ENCODE measurements at regions not wholly inside any gene's neighbourhood (a gene's known extent, or its start where the extent isn't known, plus 50 kb on each side); places are given as distances from the start of the nearest gene placed in this dataset.

GRCh38 chr2:225226441-225226840 is 173.1 kb upstream of the NYAP2 start:
- in situ Hi-C loops (cut with MboI; ENCODE audit: low sequenced_read_pairs): no loop called here
- DNase-seq (ENCODE audit: low spot score in 2 of 2): no peak
- no peak overlapping the region for H3K4me3 ChIP-seq
- no peaks in the 10 kb centered on the region for H3K4me1 ChIP-seq
- no peaks in the 10 kb centered on the region for H3K9me3 ChIP-seq
- no peaks in the 10 kb centered on the region for H3K27me3 ChIP-seq (ENCODE audit: low read depth)
- H3K36me3 ChIP-seq (replicated peaks): no peaks in the 10 kb centered on the region

DNA sequence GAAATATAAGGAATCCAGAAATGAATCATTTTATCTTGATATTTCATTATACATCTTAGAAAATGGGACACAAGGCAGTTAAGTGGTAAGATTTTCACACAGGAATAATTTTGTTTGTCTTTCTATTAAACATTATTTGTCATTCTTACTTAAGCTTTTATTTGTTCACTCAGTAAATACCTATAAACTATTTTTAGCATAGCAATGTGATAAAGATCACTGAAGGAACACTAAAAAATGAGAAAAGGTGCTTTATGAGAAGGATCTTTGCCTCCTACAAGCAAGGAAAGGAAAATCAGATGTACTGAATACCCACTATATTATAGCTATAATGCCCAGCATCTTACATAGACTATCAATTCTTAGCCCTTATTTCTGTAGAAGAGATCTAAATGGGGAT is 176.2 kb upstream of the NYAP2 start:
- in situ Hi-C loops (cut with MboI; ENCODE audit: low sequenced_read_pairs): no loop called here
- Histone ChIP-seq H3K9me3 (no peaks in the 10 kb centered on the region), H3K36me3 (replicated peaks) (no peaks in the 10 kb centered on the region), H3K4me3 (no peak overlapping the region), H3K27me3 (ENCODE audit: low read depth) (no peaks in the 10 kb centered on the region), H3K4me1 (no peaks in the 10 kb centered on the region)
- DNase-seq (ENCODE audit: low spot score in 2 of 2): no peak

DNA sequence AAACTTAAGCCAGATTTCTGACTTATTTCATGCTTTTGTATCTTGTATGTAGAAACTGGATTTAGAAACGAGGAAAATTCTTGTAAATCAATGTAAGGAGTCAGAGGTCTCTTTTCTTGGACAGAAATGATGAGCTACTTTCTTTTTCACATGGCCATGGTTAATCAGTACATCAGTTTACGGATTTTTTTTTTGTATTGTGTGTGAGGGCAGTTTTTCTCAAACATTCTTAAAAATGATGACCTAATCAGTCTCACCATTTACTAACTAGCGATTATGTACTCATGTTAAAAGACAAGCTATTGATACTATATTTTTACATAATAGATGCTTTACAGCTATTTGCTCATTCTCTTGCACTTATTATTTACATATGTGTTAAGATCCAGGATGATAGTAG is 165.2 kb upstream of the DOCK10 start:
- Histone ChIP-seq H3K4me3 (no peak overlapping the region), H3K27me3 (ENCODE audit: low read depth) (no peaks in the 10 kb centered on the region), H3K4me1 (no peaks in the 10 kb centered on the region), H3K36me3 (replicated peaks) (no peaks in the 10 kb centered on the region), H3K9me3 (no peaks in the 10 kb centered on the region)
- in situ Hi-C loops (cut with MboI; ENCODE audit: low sequenced_read_pairs): no loop called here
- no peak for DNase-seq (ENCODE audit: low spot score in 2 of 2)

GRCh38 chr2:225207043-225207442 is 164.8 kb upstream of the DOCK10 start:
- H3K4me1 ChIP-seq: no peaks in the 10 kb centered on the region
- H3K4me3 ChIP-seq: no peak overlapping the region
- H3K9me3 ChIP-seq: no peaks in the 10 kb centered on the region
- in situ Hi-C loops (cut with MboI; ENCODE audit: low sequenced_read_pairs): no loop called here
- no peak for DNase-seq (ENCODE audit: low spot score in 2 of 2)
- H3K27me3 ChIP-seq (ENCODE audit: low read depth): no peaks in the 10 kb centered on the region
- H3K36me3 ChIP-seq (replicated peaks): no peaks in the 10 kb centered on the region

DNA sequence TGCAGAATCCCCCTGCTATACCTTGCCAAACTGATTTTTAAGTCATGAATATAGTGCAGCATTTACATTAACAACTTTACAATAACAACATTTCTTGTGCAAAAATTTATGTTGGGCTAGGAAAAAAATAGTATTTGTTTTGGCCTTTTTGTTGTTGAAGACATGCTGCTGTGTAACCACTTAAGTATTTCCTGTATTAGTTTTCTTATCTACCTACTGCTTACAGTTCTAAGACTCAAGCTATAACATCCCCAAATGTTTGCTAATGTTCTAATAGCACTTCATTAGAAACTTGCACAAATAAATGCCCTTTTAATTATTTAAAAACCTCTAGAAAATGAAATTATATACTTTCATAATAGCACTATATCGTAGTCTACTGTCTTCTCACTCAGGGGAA is 154.3 kb upstream of the DOCK10 start:
- Histone ChIP-seq H3K9me3 (no peaks in the 10 kb centered on the region), H3K27me3 (ENCODE audit: low read depth) (no peaks in the 10 kb centered on the region), H3K36me3 (replicated peaks) (no peaks in the 10 kb centered on the region), H3K4me3 (no peak overlapping the region), H3K4me1 (no peaks in the 10 kb centered on the region)
- DNase-seq (ENCODE audit: low spot score in 2 of 2): no peak
- in situ Hi-C loops (cut with MboI; ENCODE audit: low sequenced_read_pairs): no loop called here

DNA sequence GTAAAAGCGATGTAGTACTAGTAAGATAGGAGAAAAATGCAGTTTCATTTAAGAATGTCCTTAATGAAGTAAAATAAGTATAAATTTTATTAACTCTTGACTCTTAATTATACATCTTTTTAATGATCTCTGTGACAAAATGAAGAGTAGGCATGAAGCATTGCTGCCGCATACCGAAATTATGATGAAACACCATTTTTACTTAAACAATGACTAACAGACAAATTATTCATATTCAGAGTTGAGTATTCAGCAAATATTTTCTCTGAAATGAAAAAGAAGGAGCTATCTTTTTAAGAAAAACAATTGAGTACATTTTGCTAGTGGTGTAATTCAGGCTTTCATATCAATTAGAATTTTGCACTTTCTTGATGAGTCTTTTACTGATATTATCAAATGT is 150.6 kb upstream of the DOCK10 start:
- Histone ChIP-seq H3K4me3 (no peak overlapping the region), H3K36me3 (replicated peaks) (no peaks in the 10 kb centered on the region), H3K27me3 (ENCODE audit: low read depth) (no peaks in the 10 kb centered on the region), H3K4me1 (no peaks in the 10 kb centered on the region), H3K9me3 (no peaks in the 10 kb centered on the region)
- in situ Hi-C loops (cut with MboI; ENCODE audit: low sequenced_read_pairs): no loop called here
- no peak for DNase-seq (ENCODE audit: low spot score in 2 of 2)

DNA sequence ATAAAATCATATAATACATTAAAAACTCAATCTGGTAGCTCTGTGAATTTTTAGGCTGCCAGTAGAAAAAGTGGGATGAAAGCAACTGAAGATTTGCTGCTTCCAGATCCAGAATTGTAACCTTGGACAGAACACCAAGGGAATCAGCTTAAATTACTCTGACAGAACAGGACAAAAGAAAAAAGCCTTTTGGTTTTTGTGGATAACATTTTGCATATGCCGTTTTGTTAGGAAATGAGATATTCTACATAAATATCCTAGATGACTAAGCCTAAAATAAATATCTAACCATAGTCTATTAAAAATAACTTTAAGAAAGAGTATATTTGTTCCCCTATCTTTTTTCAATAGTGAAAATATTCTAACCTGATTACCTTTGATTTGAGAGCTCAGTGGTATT is 148.7 kb upstream of the DOCK10 start:
- no peaks in the 10 kb centered on the region for H3K4me1 ChIP-seq
- no peaks in the 10 kb centered on the region for H3K9me3 ChIP-seq
- no peaks in the 10 kb centered on the region for H3K27me3 ChIP-seq (ENCODE audit: low read depth)
- in situ Hi-C loops (cut with MboI; ENCODE audit: low sequenced_read_pairs): no loop called here
- H3K4me3 ChIP-seq: no peak overlapping the region
- no peak for DNase-seq (ENCODE audit: low spot score in 2 of 2)
- no peaks in the 10 kb centered on the region for H3K36me3 ChIP-seq (replicated peaks)

DNA sequence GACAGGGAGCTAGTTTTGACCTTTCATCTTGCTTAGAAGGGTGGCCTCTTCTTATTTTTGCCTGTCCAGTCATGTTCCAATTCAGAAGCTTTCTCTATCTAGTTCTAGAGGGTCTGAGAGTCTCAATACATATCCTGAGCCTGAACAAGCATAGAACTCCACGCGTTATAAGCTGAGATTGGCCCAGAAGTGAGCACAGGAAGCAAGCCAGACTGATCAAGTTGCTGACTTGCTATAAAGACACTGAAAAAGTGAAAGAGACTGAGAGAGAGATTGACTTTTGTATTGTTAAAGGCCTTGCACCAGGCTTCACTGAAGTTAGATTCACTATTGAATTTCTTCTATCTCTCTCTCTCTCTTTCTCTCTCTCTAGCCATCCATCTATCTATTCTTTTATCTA is 142.7 kb upstream of the DOCK10 start:
- no peaks in the 10 kb centered on the region for H3K9me3 ChIP-seq
- H3K36me3 ChIP-seq (replicated peaks): no peaks in the 10 kb centered on the region
- H3K4me3 ChIP-seq: no peak overlapping the region
- no peaks in the 10 kb centered on the region for H3K4me1 ChIP-seq
- in situ Hi-C loops (cut with MboI; ENCODE audit: low sequenced_read_pairs): no loop called here
- H3K27me3 ChIP-seq (ENCODE audit: low read depth): no peaks in the 10 kb centered on the region
- no peak for DNase-seq (ENCODE audit: low spot score in 2 of 2)

DNA sequence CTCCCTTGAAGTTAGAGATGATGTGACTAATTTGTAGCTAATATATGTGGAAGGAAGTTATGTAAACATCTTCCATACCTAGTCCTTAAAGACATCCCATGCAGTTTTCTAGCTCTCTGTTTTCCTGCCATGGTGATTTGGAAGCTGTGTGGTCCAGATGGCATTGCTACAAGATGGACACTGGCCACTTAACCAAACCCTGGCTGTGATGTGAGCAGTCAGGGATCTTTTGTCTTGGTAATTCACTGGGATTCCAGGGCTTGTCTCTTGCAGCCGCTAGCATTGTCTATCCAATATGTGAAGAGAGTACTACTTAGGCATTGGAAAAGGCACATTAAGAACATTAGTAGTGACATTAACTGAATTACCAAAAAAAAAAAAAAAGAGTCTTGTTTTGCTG is 139.9 kb upstream of the DOCK10 start:
- H3K4me1 ChIP-seq: no peaks in the 10 kb centered on the region
- in situ Hi-C loops (cut with MboI; ENCODE audit: low sequenced_read_pairs): no loop called here
- no peak overlapping the region for H3K4me3 ChIP-seq
- DNase-seq (ENCODE audit: low spot score in 2 of 2): no peak
- no peaks in the 10 kb centered on the region for H3K9me3 ChIP-seq
- H3K27me3 ChIP-seq (ENCODE audit: low read depth): no peaks in the 10 kb centered on the region
- H3K36me3 ChIP-seq (replicated peaks): no peaks in the 10 kb centered on the region

GRCh38 chr2:225177098-225177497 is 134.8 kb upstream of the DOCK10 start:
- DNase-seq (ENCODE audit: low spot score in 2 of 2): no peak
- in situ Hi-C loops (cut with MboI; ENCODE audit: low sequenced_read_pairs): no loop called here

DNA sequence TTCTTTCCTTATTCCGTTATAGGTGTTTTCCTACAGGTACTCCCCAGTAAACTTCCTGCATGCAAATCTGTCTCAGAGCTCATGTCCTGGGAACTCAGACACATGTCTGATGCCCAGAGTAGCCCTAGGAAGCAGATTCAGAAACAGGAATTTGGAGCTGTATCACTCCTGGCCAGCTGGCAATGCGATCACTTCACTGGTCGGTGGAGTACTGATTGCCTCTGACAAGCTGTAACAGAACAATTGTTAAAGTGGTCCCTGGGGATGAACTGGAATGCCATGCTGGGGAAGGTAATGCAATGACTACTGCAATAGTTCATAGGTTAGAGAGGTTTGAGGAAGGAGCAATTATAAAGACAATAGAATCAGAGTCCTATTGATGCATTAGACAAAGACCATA is 131.6 kb upstream of the DOCK10 start:
- H3K9me3 ChIP-seq: no peaks in the 10 kb centered on the region
- DNase-seq (ENCODE audit: low spot score in 2 of 2): no peak

More at GRCh38 chr2:225177098-225177497, 134.8 kb upstream of the DOCK10 start:
- Histone ChIP-seq H3K36me3 (replicated peaks) (no peaks in the 10 kb centered on the region), H3K4me1 (no peaks in the 10 kb centered on the region), H3K9me3 (no peaks in the 10 kb centered on the region), H3K27me3 (ENCODE audit: low read depth) (no peaks in the 10 kb centered on the region), H3K4me3 (no peak overlapping the region)

DNA sequence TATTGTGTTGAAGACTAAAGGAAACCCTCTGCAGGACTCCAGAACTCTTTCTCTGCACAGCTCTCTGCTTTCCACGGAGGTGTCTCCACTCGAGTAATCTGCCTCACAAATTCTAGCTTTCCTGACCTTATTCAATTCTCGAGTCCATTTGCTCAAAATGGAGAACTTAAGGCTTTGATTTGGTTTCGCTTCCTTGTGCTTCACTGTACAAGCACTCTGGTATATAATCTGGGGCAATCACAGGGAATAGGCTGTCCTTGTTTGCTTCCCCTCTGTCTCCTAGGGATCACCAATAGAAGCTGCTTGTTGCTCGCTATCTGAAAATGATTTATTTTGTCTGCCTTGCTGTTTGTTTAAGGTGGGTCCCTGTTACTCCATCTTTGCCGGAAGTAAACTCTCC is 129.1 kb upstream of the DOCK10 start:
- DNase-seq (ENCODE audit: low spot score in 2 of 2): no peak
- Histone ChIP-seq H3K4me1 (no peaks in the 10 kb centered on the region), H3K36me3 (replicated peaks) (no peaks in the 10 kb centered on the region), H3K4me3 (no peak overlapping the region), H3K27me3 (ENCODE audit: low read depth) (no peaks in the 10 kb centered on the region), H3K9me3 (no peaks in the 10 kb centered on the region)
- in situ Hi-C loops (cut with MboI; ENCODE audit: low sequenced_read_pairs): no loop called here

More for the DNA sequence above, 131.6 kb upstream of the DOCK10 start:
- no peaks in the 10 kb centered on the region for H3K27me3 ChIP-seq (ENCODE audit: low read depth)
- no peaks in the 10 kb centered on the region for H3K4me1 ChIP-seq
- no peaks in the 10 kb centered on the region for H3K36me3 ChIP-seq (replicated peaks)
- H3K4me3 ChIP-seq: no peak overlapping the region
- in situ Hi-C loops (cut with MboI; ENCODE audit: low sequenced_read_pairs): no loop called here

DNA sequence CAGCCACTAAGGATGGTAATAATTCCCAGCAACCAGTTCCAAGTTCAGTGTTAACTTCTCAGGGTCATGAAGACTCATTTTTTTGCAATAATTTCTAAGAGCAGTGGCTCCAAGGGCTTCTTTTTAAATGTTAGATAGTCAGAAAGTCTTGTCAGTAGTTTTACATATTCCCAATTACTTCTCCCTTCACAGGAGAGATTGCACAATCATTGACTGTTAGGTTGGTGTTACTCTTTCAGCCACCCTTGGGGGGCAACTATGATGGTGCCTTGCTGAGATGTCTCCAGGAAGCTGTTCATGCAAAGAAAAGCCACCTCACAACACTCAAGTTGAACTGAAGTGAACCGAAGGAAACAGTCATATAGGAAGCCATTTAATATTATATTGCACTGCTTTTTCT is 127.9 kb upstream of the DOCK10 start:
- in situ Hi-C loops (cut with MboI; ENCODE audit: low sequenced_read_pairs): no loop called here
- H3K36me3 ChIP-seq (replicated peaks): no peaks in the 10 kb centered on the region
- H3K9me3 ChIP-seq: no peaks in the 10 kb centered on the region
- H3K4me1 ChIP-seq: no peaks in the 10 kb centered on the region
- H3K27me3 ChIP-seq (ENCODE audit: low read depth): peaks cover 4% of the 10 kb centered on the region; the same call in 1 of the 2 replicates
- H3K4me3 ChIP-seq: no peak overlapping the region
- no peak for DNase-seq (ENCODE audit: low spot score in 2 of 2)

- H3K4me3 ChIP-seq: no peak overlapping the region
- in situ Hi-C loops (cut with MboI; ENCODE audit: low sequenced_read_pairs): no loop called here
- H3K9me3 ChIP-seq: no peaks in the 10 kb centered on the region
- no peak for DNase-seq (ENCODE audit: low spot score in 2 of 2)
- H3K36me3 ChIP-seq (replicated peaks): no peaks in the 10 kb centered on the region
- H3K27me3 ChIP-seq (ENCODE audit: low read depth): peaks cover 7% of the 10 kb centered on the region; the same call in 1 of the 2 replicates
- no peaks in the 10 kb centered on the region for H3K4me1 ChIP-seq
Observed at GRCh38 chr2:225169396-225169795, 127.1 kb upstream of the DOCK10 start.

DNA sequence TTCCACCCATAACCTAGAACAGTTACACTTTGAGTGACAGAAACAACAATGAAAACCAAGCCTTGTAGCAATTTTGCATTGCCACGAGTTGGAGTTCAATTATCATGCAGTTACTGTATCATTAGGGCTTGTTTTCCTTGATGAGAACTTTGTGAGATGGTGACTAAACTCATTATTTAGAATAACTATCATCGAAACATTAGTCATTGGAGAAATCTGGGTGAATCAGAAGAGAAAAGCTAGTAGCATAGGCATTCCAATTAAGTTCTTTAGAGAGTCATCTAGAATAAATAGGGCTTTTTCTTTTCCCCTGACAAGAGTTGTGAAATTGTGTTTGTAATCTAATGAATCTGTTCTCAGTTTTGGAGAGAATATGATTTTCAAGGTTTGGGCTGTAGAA is 122.8 kb upstream of the DOCK10 start:
- in situ Hi-C loops (cut with MboI; ENCODE audit: low sequenced_read_pairs): no loop called here
- Histone ChIP-seq H3K4me3 (no peak overlapping the region), H3K4me1 (no peaks in the 10 kb centered on the region), H3K27me3 (ENCODE audit: low read depth) (peaks cover 7% of the 10 kb centered on the region; the same call in 1 of the 2 replicates), H3K36me3 (replicated peaks) (no peaks in the 10 kb centered on the region), H3K9me3 (no peaks in the 10 kb centered on the region)
- no peak for DNase-seq (ENCODE audit: low spot score in 2 of 2)
